Panc1 (cell line): ENCODE measurements at regions not wholly inside any gene's neighbourhood (a gene's known extent, or its start where the extent isn't known, plus 50 kb on each side); places are given as distances from the start of the nearest gene placed in this dataset.

ENCODE experiments used
- CTCF ChIP-seq: fragments of 450-650 bp; IDR thresholded peaks from 2 replicates; pipeline ENCODE4 v1.5.1; 2017; ENCODE audit warnings: mild to moderate bottlenecking
- SIN3A ChIP-seq: IDR thresholded peaks from 2 replicates; pipeline ENCODE4 v1.6.1; 2012; ENCODE audit warnings: low read depth, mild to moderate bottlenecking, low read length, moderate library complexity, borderline replicate concordance; ENCODE audit not compliant: insufficient read depth

DNA sequence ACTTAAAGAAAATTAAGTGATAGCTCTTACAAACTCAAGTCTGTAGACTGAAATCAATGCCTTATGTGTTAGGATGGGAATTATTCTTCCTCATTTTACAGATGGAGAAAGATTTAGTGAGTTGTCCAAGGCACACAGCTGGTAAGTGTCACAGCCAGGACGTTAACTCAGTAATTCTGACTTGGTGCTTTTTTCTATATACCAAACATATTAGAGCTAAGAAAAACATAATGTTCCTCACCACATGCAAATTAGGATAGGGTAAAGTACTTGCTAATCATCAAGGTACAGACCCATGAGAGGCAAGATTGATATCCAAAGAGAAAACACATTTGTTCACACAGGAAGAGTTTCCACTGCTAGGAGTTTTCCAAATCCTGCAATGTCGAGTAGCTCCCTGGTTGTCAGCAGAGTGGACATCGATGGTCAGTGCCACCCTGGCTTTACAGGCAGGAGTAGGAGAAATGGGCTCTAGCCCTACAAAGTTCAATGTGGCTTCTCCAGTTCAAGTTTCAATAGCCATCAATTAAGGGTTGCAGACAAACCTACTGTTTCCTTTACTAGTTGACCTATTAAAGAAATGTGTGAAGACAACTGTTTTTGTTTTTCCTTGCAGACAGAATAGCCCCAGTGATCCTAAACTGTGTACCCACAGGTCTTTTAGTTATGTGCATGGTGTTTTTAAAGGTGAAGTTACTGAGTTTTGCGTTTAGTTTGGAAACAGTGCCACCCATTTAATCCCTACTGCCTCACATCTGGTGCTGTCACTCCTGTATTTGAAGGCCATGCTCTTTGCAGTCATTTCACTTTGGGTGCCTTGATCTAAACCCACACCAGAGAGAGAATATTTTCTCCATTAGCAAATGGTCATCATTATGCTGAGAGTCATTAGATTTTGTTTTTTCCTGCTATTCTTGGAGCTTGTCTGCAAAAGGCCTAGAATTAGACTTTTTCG is 460.8 kb upstream of the SMARCA2 start:
- TF ChIP-seq CTCF: no peak
- no peak for TF ChIP-seq SIN3A
